HG03354 (cell line): ENCODE measurements at regions not wholly inside any gene's neighbourhood (a gene's known extent, or its start where the extent isn't known, plus 50 kb on each side); places are given as distances from the start of the nearest gene placed in this dataset.

ENCODE experiments used
- ATAC-seq: cut with Tn5 transposase; IDR thresholded peaks from one replicate; pipeline ENCODE4 v1.9.1; 2021; ENCODE audit warnings: mild to moderate bottlenecking; ENCODE audit not compliant: unreplicated experiment, poor library complexity, severe bottlenecking

DNA sequence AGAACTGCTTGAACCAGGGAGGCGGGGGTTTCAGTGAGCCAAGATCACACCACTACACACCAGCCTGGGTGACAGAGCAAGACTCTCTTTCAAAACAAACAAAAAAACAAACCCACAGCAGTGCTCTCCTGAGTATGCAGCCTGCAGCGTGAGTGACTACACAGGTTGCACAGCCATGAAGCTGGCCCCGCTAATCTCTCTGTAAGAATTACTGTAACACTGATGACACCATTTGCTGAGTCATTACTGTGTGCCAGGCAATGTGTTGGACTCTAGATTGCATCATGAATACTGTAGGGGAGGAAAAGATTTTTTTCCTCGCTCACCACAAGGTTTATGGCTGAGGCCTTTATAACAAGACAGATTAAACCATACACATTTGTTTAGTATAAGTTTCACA is 118.6 kb upstream of the ATP8B1 start:
- ATAC-seq = no peak

DNA sequence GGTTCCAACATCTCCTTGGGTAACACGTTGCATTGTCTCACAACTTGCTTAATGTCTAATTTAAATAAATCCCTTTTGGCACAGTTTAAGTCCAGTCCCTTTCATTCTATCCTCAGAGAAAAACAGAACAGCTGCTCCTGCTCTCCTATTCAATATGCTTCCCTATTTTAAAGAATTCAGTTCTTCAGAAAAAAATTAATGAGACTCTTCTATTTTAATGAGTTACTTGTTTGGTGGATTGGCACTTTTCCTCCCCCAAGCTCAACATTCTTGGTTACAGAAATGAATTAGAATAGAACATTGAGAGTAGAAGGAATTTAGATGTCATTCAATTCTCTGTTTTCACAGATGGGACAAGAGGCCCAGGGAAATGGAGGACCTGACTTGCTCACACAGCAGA is 116.9 kb upstream of the ATP8B1 start:
- ATAC-seq = no peak

GRCh38 chr18:57918601-57919000 is 115.5 kb upstream of the ATP8B1 start:
- no peak for ATAC-seq

DNA sequence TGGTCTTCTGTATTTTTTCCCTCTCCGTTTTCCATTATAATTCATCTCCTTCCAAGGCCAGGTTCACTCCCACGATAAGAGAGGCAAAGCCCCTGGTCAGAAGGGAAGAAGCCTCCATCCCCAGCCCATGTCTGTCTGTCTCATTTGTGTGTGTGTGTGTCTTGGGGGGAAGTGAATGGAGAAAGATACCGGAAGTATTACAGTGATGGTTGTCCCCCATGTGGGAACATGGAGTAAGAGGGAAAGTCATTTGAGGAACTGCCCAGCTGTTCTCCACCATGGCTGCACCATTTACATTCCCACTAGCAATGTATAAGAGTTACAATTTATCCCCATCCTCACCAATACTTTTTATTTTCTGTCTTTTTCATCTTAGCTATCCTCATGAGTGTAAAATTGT is 113.6 kb upstream of the ATP8B1 start:
- ATAC-seq = no peak

DNA sequence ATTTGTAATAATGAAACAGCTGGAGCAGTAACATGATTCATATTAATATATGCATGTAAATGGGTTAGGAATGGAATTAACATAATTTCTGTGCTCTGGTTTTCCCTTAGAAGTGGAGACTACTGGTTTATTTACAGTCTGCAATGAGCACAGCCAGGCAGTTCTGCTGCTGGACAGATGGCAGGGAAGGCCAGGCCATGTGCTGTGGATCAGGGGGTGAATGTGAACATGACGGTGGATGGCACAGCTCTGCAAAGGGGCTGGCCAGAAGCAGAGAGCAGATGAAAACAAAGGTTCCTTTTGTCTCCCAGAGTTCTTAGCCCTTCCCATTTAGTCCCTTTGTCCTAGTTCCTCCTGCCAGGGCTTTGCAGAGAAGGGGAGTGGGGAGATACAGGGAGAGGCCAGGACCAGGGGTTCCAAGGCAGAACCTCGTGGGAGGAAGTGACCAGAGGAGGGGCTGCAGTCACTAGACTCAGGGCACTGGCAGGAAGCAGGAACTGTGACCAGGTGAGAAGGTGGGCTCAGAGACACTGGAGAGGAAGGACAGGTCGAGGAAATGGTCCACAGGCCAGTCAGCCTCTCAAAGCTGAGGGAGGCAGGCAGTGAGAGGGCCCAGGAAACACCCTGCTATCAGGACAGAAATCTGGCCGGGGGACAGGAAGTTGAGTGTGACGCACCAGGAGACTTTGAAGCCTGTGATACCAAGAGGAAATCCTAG is 112.9 kb upstream of the ATP8B1 start:
- ATAC-seq = peak; percentile 44

DNA sequence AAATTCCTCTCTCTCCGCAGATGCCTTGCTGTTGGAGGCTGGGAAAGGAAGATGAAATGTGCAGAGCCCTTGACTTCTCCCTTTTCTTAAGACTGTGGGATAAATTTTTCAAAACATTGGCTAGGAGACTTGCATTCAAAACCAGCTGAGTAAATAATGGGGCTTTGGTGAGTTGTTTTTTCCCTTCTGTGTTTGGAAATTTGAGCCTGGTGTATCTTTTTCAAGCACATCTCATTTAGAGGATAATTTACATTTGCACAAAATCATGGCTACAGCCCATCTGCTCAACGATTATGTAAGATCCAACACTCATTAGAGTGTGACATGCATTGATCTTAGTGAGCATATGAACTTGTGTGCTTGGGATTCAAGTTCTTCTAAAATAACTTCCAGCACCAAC is 112.1 kb upstream of the ATP8B1 start:
- no peak for ATAC-seq

GRCh38 chr18:57913686-57914085 is 110.6 kb upstream of the ATP8B1 start:
- no peak for ATAC-seq

DNA sequence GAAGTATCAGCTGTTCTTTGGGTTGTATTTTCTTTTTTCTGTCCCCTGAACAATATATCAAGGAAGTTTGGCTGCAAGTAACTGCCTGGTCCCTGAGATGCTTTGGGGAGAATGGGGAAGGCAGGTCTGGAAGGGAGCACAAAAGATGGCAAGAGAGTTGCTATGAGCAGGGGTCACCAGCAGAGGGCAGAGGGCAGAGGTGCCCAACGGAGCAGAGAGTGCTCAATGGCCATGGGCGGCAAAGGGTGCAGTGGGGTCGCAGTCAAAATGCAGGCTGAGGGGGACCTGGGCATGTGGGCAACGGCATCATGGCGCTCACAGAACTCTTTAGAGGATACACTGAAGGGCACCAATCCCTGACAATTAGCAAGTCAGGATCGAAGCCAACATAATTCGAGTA is 107.7 kb upstream of the ATP8B1 start:
- no peak for ATAC-seq

DNA sequence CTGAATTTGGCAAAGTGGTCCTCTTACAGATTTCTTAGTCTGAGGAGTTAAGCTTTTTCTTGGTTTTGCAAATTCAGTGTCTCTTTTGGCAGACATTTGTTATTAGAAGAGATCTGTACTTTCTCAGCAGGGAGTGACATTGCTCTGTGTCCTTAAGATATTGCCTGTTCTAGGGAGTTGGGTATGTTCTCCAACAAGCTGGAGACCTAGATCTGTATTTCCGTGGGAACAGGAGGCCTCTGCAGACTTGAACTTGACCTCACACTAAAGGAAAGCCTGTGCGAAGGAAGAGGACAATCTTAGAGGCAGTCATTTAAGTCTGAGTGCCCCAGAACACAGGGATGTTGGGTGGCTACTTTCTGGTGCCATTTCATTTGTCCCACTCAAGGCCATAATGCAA is 107.0 kb upstream of the ATP8B1 start:
- ATAC-seq = no peak

- no peak for ATAC-seq
Measured at GRCh38 chr18:57909620-57910019, 106.5 kb upstream of the ATP8B1 start.

- ATAC-seq = no peak
Measured at GRCh38 chr18:57908092-57908491, 105.0 kb upstream of the ATP8B1 start.

GRCh38 chr18:57907550-57907949 is 104.4 kb upstream of the ATP8B1 start:
- ATAC-seq = no peak

GRCh38 chr18:57906852-57907251 is 103.7 kb upstream of the ATP8B1 start:
- no peak for ATAC-seq

DNA sequence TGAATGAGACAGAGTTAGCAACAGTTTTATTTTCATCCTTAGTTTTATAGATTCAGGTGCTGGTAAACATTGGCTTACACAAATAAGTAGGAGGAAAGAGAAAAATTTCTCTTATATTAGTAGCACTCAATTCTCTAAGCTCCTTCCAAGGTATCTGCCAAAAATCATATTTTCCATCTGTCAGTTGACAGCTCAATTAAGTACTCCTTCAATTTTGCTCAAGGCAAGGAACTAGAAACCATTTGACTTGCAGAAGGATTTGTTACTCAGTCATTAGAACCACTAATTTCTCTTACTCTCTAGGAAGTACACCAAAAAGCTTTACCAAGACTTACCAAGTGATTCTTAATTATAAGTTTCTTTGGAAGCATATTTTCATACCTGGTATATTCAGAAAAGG is 101.4 kb upstream of the ATP8B1 start:
- ATAC-seq = no peak

DNA sequence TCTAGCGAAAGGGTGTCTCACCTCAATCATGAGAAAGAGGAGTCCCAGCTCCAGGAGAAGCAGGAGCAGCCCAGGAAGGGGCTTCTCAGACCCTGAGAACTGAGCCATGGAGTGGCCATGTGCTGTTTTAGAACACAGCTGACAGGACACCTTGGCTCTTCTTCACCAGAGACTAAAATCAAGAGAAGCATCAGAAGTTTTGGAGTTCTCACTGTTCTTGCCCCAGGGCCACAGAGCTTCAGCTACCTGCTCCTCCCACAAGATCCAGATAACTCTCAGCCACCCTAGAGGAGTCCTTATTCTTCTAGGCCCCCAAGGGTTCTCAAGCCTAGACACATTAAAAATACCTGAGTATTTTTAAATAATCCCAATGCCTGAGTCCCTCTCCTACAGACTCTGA is 99.6 kb upstream of the ATP8B1 start:
- ATAC-seq = no peak

DNA sequence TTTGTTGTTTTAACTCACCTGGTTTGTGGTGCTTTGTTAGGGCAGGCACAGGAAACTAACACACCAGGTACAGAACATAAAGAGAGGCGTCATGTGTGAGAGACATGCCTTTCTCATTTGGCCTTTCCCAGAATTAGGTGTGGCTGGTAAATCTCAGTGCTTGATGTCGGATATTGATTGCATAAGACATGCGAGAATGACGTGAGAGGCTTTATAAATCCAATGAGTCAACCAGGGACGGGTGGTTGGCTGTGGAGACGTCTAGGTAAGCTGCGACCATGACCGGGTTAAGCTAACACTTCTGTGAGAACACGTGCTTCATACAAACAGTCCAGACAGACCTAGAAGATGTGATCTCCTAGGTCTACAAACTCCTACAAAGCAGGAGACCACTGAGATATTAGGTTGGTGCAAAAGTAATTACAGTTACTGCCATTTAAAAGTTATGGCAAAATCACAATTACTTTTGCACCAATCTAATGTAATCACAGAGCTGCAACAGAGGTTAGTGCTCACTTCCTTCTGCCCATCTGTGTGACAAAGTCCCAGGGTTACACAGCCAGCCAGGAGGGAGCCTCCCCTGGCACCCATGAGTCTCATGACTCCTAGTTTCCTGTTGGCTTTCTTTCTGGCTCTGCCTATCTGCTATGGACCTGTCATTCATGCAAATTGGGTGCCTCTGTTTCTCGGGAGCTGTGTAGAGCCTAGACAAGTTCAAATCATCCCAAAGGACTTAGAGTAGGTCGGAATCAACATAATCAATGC is 98.9 kb upstream of the ATP8B1 start:
- ATAC-seq = no peak

DNA sequence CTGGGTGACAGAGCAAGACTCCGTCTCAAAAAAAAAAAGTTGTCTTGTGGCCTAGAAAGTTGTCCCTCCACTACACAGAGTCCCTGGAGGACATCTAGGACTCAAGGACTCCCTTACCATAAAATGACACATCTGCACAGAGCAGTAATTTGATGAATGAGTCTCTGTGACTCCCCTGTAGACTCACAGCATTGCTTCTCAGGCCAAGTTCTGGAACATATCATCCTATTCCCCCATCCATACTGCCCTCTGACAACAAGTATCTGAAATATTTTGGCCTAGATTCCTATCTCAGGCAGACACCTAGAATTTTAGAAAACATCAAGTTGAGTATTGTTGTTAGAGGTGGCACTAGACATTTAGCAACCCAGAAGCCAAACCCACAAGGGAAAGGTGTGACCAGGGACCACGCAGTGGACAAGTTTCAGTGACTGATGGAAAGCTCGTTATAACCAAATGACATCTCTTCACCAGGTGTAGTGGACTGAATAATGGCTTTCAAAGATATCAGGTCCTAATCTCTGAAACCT is 97.9 kb upstream of the ATP8B1 start:
- ATAC-seq = no peak

- no peak for ATAC-seq
Measured at GRCh38 chr18:57898506-57899124, 95.5 kb upstream of the ATP8B1 start.

DNA sequence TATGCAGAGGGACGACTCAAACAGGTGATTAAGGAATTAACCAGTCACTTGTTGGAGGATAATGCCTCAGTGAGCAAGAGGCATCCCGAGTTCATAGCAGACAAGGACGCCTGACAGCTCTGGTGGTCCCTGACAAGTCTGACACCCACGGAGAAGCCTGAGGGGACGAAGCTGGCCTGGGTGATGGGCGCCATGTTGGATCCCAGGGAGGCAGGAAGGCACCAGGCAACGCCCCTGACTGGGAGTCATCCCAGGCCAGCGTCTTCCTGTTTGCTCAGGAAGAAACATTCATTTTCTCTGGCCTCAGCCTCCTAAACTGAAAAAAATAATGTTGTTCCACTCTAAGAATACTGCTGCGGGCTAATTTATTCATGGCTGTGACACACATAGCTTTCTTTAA is 92.1 kb upstream of the ATP8B1 start:
- no peak for ATAC-seq

GRCh38 chr18:57891707-57892391 is 88.7 kb upstream of the ATP8B1 start:
- peak; percentile 39 for ATAC-seq
